Upper lobe of left lung (tissue), 6 donors: ENCODE measurements at regions not wholly inside any gene's neighbourhood (a gene's known extent, or its start where the extent isn't known, plus 50 kb on each side); places are given as distances from the start of the nearest gene placed in this dataset.

ENCODE experiments used
- ATAC-seq, 2 donors: fragments of 200-7000 bp; cut with Tn5 transposase; one replicate each; pipeline ENCODE4 v1.9.1; 2022; ENCODE audit warnings: mild to moderate bottlenecking in 2 of 2, moderate library complexity in 2 of 2; ENCODE audit not compliant: low FRiP score in 2 of 2
- DNase-seq, 2 donors: peaks; one replicate each; pipeline ENCODE4 v3.0.0-alpha.2; 2019 to 2020
- H3K27ac ChIP-seq, 4 donors: fragments of 200-600 bp; sonication (generic); one replicate each; pipeline ENCODE4 v1.5.1; 2016 to 2019
- H3K27me3 ChIP-seq, 4 donors: fragments of 200-600 bp; sonication (generic); one replicate each; pipeline ENCODE4 v1.5.1; 2017 to 2019
- H3K36me3 ChIP-seq, 4 donors: fragments of 200-600 bp; sonication (generic); one replicate each; pipeline ENCODE4 v1.5.1; 2016 to 2019
- H3K4me1 ChIP-seq, 4 donors: fragments of 200-600 bp; sonication (generic); one replicate each; pipeline ENCODE4 v1.5.1; 2018 to 2019
- H3K4me3 ChIP-seq, 4 donors: fragments of 200-600 bp; sonication (generic); one replicate each; pipeline ENCODE4 v1.5.1; 2017 to 2019; ENCODE audit warnings: mild to moderate bottlenecking in 2 of 4, moderate library complexity in 1 of 4
- H3K9me3 ChIP-seq, 4 donors: fragments of 200-600 bp; sonication (generic); one replicate each; pipeline ENCODE4 v1.5.1; 2018 to 2019
- EP300 ChIP-seq, 4 donors: sonication (generic); formaldehyde crosslinking; IDR thresholded peaks; one replicate each; pipeline ENCODE4 v1.5.1; 2017; ENCODE audit warnings: antibody characterized with exemption in 4 of 4, control low read depth in 2 of 4
- POLR2A ChIP-seq, 4 donors: fragments of 450-650 bp; IDR thresholded peaks; one replicate each; pipeline ENCODE4 v1.5.1; 2016 to 2017; ENCODE audit warnings: antibody characterized with exemption in 4 of 4, mild to moderate bottlenecking in 2 of 4
- POLR2AphosphoS5 ChIP-seq, 2 donors: sonication (generic); formaldehyde crosslinking; IDR thresholded peaks; one replicate each; pipeline ENCODE4 v1.5.1; 2017; ENCODE audit warnings: antibody characterized with exemption in 2 of 2
- WGBS, 2 donors: methylation state at CpG; one replicate each; pipeline ENCODE4 v1.1.5; 2017 to 2018; 5-methylcytosine and 5-hydroxymethylcytosine counted together
- TF ChIP-seq, protein P1 (sequence below), 6 experiments: fragments of 450-650 bp in 4 of 6; fragments of 200-600 bp in 2 of 6; sonication (generic) in 2 of 6; IDR thresholded peaks; one replicate each; pipeline ENCODE4 v1.5.1; 2016 to 2019; ENCODE audit warnings: antibody characterized with exemption in 6 of 6
- donor health status: DM: no; HTN: no; CAD: no; lungs with moderate emphysema.
- donor health status: DM: no; HTN: yes; CAD: no; lungs with severe emphysema.

DNA sequence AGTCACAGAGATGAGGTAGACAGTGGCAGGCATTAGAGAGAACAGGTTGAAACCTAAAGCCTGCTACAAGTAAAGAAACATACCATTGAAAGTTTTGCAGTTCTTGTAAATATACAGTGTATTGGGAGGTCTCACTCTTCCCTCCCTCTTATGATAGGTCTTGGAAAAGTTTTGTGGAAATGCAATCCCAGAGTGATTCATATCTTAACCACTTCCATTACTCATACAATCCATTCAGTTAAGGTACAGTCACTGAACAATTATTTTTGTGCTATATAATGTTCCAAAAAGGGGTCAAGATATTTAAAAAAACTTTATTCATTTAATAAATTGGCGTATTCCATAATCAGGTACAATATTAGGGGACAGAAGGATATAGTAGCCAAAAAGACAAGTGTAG is 737.7 kb upstream of the ALCAM start:
- 56 to 94% methylated on average over 1 of the region's 1 CpG for WGBS, 2 donors
- ATAC-seq (peak in 1 of 2 donors; percentile 25), DNase-seq (no peak)
- H3K27me3 ChIP-seq, result no peaks in the 10 kb centered on the region
- no peak overlapping the region for H3K4me3 ChIP-seq
- H3K9me3 ChIP-seq, result peaks cover 0 to 3% (median 0%) of the 10 kb centered on the region in 4 donors
- TF ChIP-seq EP300 (IDR thresholded peaks at IDR 0.05), result no peak
- TF ChIP-seq POLR2AphosphoS5 (IDR thresholded peaks at IDR 0.05), result no peak
- TF ChIP-seq POLR2A (IDR thresholded peaks at IDR 0.05), result no peak
- H3K27ac ChIP-seq, result no peak overlapping the region
- H3K4me1 ChIP-seq, result no peaks in the 10 kb centered on the region
- H3K36me3 ChIP-seq, result no peaks in the 10 kb centered on the region

DNA sequence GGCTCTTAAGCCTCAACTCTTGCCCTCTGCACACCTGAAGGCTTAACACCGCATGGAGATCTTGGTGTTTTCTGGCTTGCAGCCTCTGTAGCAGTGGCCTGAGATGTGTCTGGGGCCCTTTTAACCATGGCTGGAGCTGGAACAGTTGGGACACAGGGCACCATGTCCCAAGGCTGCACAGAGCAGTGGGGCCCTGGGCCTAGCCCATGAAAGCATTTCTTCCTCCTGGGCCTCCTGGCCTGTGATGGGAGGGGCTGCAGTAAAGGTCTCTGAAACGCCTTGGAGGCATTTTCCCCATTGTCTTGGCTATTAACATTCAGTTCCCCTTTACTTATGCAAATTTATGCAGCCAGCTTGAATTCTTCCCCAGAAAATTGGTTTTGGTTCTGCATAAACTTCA is 735.5 kb upstream of the ALCAM start:
- ATAC-seq, result no peak
- TF ChIP-seq, protein P1, sequence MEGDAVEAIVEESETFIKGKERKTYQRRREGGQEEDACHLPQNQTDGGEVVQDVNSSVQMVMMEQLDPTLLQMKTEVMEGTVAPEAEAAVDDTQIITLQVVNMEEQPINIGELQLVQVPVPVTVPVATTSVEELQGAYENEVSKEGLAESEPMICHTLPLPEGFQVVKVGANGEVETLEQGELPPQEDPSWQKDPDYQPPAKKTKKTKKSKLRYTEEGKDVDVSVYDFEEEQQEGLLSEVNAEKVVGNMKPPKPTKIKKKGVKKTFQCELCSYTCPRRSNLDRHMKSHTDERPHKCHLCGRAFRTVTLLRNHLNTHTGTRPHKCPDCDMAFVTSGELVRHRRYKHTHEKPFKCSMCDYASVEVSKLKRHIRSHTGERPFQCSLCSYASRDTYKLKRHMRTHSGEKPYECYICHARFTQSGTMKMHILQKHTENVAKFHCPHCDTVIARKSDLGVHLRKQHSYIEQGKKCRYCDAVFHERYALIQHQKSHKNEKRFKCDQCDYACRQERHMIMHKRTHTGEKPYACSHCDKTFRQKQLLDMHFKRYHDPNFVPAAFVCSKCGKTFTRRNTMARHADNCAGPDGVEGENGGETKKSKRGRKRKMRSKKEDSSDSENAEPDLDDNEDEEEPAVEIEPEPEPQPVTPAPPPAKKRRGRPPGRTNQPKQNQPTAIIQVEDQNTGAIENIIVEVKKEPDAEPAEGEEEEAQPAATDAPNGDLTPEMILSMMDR (IDR thresholded peaks at IDR 0.05), result no peak
- TF ChIP-seq EP300 (IDR thresholded peaks at IDR 0.05), result no peak
- TF ChIP-seq POLR2A (IDR thresholded peaks at IDR 0.05), result no peak
- TF ChIP-seq POLR2AphosphoS5 (IDR thresholded peaks at IDR 0.05), result no peak
- peaks cover 0 to 3% (median 0%) of the 10 kb centered on the region in 4 donors for H3K9me3 ChIP-seq
- 72 to 86% methylated on average over 2 of the region's 2 CpGs for WGBS, 2 donors
- H3K4me1 ChIP-seq, result no peaks in the 10 kb centered on the region
- no peak overlapping the region for H3K4me3 ChIP-seq
- H3K27ac ChIP-seq, result no peak overlapping the region
- H3K36me3 ChIP-seq, result no peaks in the 10 kb centered on the region
- DNase-seq, result no peak
- no peaks in the 10 kb centered on the region for H3K27me3 ChIP-seq

DNA sequence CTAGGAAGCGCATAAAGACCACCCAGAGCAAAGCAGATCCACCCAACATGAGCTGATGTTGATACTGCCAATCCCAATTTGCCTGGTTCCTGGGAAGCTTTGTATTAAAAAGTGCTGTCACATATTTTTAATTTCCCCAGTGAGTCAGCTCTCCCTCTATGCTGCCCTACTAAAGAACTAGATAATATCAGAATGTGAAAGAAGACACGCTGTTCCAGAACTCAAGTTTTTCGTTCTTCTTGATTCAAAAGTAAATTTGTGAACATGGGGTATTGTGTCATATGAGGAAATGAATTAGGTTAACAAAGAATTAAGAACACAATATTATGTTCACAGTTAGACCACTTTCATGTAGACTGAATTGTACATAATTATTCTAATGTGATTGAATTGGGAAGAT is 734.2 kb upstream of the ALCAM start:
- Histone ChIP-seq H3K4me3 (no peak overlapping the region), H3K27ac (no peak overlapping the region), H3K9me3 (peaks cover 0 to 3% (median 0%) of the 10 kb centered on the region in 4 donors), H3K27me3 (no peaks in the 10 kb centered on the region), H3K4me1 (no peaks in the 10 kb centered on the region), H3K36me3 (no peaks in the 10 kb centered on the region)
- DNase-seq, result no peak
- no peak for TF ChIP-seq POLR2A (IDR thresholded peaks at IDR 0.05)
- no peak for TF ChIP-seq POLR2AphosphoS5 (IDR thresholded peaks at IDR 0.05)
- TF ChIP-seq, protein P1 (IDR thresholded peaks at IDR 0.05), result no peak
- no peak for TF ChIP-seq EP300 (IDR thresholded peaks at IDR 0.05)
- ATAC-seq, result no peak
- 80 to 85% methylated on average over 3 of the region's 3 CpGs for WGBS, 2 donors

DNA sequence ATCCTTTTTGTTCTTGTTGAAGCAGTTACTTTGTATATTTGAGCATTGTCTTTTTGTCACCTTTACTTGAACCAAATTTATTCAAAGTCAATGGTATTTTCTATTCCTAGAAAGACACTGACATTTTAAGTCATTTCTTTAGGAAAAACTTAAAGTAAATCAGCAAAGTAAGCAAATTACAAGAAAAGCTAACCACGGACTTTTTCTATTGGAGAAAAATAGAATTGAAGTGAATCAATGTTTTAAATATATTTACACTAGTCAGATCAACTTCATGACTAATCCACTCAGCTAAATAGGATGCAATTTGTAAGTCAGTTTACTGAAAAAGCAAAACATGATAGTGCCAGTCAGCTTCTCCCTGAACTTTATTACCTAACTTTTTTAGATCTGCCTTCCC is 733.8 kb upstream of the ALCAM start:
- TF ChIP-seq EP300 (IDR thresholded peaks at IDR 0.05), result no peak
- TF ChIP-seq, protein P1 (IDR thresholded peaks at IDR 0.05), result no peak
- TF ChIP-seq POLR2AphosphoS5 (IDR thresholded peaks at IDR 0.05), result no peak
- TF ChIP-seq POLR2A (IDR thresholded peaks at IDR 0.05), result no peak
- no peak for ATAC-seq

DNA sequence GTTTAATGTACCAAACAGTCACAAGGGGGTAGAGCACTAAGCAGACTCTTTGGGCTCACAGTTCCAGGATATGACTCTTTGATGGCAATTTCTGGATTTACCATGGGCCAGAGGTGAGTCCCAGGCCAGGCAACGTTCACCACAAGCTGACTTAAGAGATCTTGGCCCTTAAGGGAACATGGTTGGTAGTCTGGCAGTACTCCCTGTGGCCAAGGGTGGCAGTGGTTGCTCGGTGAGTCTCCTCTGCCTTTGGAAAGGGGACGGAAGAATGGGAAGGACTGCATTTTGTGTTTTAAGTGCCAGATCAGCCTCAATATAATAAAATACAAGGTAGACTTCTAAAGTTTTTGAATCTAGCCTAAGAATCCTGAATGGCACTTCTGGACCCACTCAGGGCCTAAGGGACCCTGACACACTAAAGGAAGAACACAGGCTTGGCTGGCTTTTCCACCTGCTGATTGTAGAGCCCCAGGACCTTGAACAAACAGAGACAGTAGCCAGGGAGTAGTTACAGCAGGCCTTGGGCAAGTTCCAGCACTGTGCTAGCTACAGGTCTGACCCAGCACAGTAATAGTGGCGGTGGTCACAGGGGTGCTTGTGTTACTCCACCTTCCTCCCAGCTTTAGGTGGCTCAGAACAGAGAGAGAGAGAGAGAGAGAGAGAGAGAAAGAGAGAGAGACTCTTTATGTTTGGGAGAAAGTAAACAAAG is 730.7 kb upstream of the ALCAM start:
- Histone ChIP-seq H3K4me3 (no peak overlapping the region), H3K4me1 (no peaks in the 10 kb centered on the region), H3K9me3 (peaks cover 0 to 11% (median 2%) of the 10 kb centered on the region in 4 donors), H3K27me3 (no peaks in the 10 kb centered on the region), H3K36me3 (no peaks in the 10 kb centered on the region), H3K27ac (no peak overlapping the region)
- DNase-seq, result no peak
- no peak for TF ChIP-seq POLR2A (IDR thresholded peaks at IDR 0.05)
- TF ChIP-seq POLR2AphosphoS5 (IDR thresholded peaks at IDR 0.05), result no peak
- TF ChIP-seq, protein P1 (IDR thresholded peaks at IDR 0.05), result no peak
- no peak for TF ChIP-seq EP300 (IDR thresholded peaks at IDR 0.05)
- no peak for ATAC-seq
- WGBS, 2 donors, result 85 to 87% methylated on average over 4 of the region's 4 CpGs

More for the DNA sequence above, 733.8 kb upstream of the ALCAM start:
- no peak overlapping the region for H3K27ac ChIP-seq
- no peaks in the 10 kb centered on the region for H3K36me3 ChIP-seq
- H3K27me3 ChIP-seq, result no peaks in the 10 kb centered on the region
- H3K9me3 ChIP-seq, result peaks cover 0 to 3% (median 0%) of the 10 kb centered on the region in 4 donors
- 87 to 89% methylated on average over 1 of the region's 1 CpG for WGBS, 2 donors
- H3K4me3 ChIP-seq, result no peak overlapping the region
- no peaks in the 10 kb centered on the region for H3K4me1 ChIP-seq
- DNase-seq, result no peak
